ENCODE measurements at regions not wholly inside any gene's neighbourhood (a gene's known extent, or its start where the extent isn't known, plus 50 kb on each side); places are given as distances from the start of the nearest gene placed in this dataset.

DNA sequence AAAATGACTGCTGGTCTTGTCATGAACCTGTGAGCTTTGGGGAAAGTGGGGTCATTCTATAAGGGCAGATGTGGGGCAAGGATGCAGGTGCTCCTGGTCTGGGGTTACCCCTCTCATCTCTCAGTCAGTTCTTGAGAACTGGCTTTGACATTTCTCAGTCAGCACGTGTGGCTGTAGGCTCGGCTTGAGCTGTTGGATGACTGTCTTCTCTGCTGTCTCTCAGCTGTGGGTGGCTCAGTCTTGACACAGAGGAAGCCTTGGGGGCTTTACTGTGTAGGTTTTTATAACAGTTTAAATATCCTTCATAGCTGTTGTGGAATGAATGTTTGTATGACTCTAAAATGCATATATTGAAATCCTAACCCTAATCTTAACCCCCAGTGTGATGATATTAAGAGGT, 296.4 kb upstream of the CELF4 start:
- no peak for DNase-seq (ENCODE audit: low read depth)
- TF ChIP-seq, protein P1, sequence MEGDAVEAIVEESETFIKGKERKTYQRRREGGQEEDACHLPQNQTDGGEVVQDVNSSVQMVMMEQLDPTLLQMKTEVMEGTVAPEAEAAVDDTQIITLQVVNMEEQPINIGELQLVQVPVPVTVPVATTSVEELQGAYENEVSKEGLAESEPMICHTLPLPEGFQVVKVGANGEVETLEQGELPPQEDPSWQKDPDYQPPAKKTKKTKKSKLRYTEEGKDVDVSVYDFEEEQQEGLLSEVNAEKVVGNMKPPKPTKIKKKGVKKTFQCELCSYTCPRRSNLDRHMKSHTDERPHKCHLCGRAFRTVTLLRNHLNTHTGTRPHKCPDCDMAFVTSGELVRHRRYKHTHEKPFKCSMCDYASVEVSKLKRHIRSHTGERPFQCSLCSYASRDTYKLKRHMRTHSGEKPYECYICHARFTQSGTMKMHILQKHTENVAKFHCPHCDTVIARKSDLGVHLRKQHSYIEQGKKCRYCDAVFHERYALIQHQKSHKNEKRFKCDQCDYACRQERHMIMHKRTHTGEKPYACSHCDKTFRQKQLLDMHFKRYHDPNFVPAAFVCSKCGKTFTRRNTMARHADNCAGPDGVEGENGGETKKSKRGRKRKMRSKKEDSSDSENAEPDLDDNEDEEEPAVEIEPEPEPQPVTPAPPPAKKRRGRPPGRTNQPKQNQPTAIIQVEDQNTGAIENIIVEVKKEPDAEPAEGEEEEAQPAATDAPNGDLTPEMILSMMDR (IDR thresholded peaks at IDR 0.05; ENCODE audit: insufficient read depth, low read length, severe bottlenecking) = no peak
- no peak for FAIRE-seq
- Histone ChIP-seq H3K4me3 (ENCODE audit: low read depth, low read length) (no peak overlapping the region), H3K27me3 (ENCODE audit: control insufficient read depth, insufficient read depth, low read length) (no peaks in the 10 kb centered on the region), H3K36me3 (ENCODE audit: control insufficient read depth, insufficient read depth, low read length) (no peaks in the 10 kb centered on the region)

DNA sequence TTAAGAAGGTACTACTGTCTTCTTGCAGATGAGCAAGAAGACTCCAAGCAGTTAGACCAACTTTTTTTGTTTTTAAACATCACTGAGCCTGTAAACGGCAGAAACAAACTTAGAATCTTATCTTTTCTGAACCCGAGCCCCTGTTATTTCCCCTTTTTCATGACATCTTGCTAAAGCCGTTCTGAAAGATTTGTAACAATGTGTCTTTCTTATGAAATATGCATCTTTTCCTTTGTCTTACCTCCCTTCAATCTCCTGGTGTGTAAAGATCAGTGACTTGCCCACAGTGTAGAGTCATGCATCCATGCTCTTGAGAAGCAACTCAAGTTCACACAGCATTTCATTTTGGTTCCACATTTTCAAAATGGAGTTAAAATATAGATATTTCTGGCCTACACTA, 288.8 kb upstream of the CELF4 start:
- no peak for DNase-seq (ENCODE audit: low read depth)
- FAIRE-seq = no peak
- Histone ChIP-seq H3K36me3 (ENCODE audit: control insufficient read depth, insufficient read depth, low read length) (no peaks in the 10 kb centered on the region), H3K4me3 (ENCODE audit: low read depth, low read length) (no peak overlapping the region), H3K27me3 (ENCODE audit: control insufficient read depth, insufficient read depth, low read length) (no peaks in the 10 kb centered on the region)
- TF ChIP-seq, protein P1 (IDR thresholded peaks at IDR 0.05; ENCODE audit: insufficient read depth, low read length, severe bottlenecking) = no peak

DNA sequence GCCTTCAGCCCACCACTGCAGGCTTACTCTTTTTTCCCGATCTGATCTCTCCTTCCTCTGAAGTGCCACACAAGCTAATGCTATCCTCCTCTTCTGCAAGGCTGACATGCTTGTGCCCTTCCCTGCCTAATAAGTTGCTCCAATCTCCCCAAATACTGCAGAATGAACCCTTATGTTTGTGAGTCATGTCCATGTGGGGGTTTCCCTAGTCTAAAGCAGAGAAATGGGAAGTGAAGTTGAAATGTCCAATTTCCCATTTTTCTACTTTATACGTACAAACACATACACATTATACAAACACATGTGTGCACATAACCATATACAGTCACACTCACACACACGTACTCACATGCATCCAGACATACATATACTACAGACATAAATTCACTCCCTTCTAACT, 288.1 kb upstream of the CELF4 start:
- FAIRE-seq = no peak
- H3K27me3 ChIP-seq (ENCODE audit: control insufficient read depth, insufficient read depth, low read length) = no peaks in the 10 kb centered on the region
- no peak overlapping the region for H3K4me3 ChIP-seq (ENCODE audit: low read depth, low read length)
- H3K36me3 ChIP-seq (ENCODE audit: control insufficient read depth, insufficient read depth, low read length) = no peaks in the 10 kb centered on the region
- TF ChIP-seq, protein P1 (IDR thresholded peaks at IDR 0.05; ENCODE audit: insufficient read depth, low read length, severe bottlenecking) = no peak
- DNase-seq (ENCODE audit: low read depth) = no peak

DNA sequence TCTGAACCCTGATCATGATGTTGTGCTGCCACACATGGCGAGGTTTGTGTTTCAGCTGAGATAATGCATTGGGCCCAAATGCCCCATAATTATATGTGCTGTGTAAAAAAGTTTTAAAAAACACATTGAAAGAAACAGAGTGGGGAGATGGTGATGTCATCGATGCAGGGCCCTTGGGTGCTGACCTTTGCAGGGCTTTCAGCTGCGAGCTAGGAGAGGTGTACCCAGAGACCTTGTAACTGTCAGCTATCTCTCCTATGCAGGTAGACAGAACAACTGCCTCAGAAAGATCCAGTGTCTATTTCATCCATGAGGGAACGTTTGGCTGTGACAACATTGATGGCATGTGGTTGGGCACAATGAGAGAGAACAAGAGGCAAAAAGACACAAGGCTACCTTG, 286.9 kb upstream of the CELF4 start:
- Histone ChIP-seq H3K4me3 (ENCODE audit: low read depth, low read length) (no peak overlapping the region), H3K27me3 (ENCODE audit: control insufficient read depth, insufficient read depth, low read length) (no peaks in the 10 kb centered on the region), H3K36me3 (ENCODE audit: control insufficient read depth, insufficient read depth, low read length) (no peaks in the 10 kb centered on the region)
- TF ChIP-seq, protein P1 (IDR thresholded peaks at IDR 0.05; ENCODE audit: insufficient read depth, low read length, severe bottlenecking) = no peak
- no peak for FAIRE-seq
- DNase-seq (ENCODE audit: low read depth) = no peak

DNA sequence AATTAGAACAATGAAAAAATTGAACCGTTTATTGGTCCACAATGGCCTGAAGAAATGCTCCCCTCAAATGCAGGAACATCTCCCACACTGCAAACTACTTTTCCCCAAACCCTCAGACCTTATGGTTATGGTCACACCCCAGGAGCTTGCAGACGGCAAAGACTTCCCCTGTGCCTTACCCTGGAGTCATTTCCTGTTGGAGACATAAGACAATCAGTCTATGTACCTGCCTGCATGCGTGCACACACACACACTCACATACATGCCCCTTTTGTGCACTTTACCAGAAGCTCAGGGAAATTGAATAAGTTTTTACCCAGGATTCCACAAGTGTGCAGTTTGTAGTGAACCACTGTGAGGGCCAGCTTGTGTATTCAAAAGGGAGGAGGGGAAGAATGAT, 281.9 kb upstream of the CELF4 start:
- Histone ChIP-seq H3K36me3 (ENCODE audit: control insufficient read depth, insufficient read depth, low read length) (no peaks in the 10 kb centered on the region), H3K27me3 (ENCODE audit: control insufficient read depth, insufficient read depth, low read length) (no peaks in the 10 kb centered on the region), H3K4me3 (ENCODE audit: low read depth, low read length) (no peak overlapping the region)
- FAIRE-seq (no peak), DNase-seq (ENCODE audit: low read depth) (no peak)
- TF ChIP-seq, protein P1 (IDR thresholded peaks at IDR 0.05; ENCODE audit: insufficient read depth, low read length, severe bottlenecking) = no peak

DNA sequence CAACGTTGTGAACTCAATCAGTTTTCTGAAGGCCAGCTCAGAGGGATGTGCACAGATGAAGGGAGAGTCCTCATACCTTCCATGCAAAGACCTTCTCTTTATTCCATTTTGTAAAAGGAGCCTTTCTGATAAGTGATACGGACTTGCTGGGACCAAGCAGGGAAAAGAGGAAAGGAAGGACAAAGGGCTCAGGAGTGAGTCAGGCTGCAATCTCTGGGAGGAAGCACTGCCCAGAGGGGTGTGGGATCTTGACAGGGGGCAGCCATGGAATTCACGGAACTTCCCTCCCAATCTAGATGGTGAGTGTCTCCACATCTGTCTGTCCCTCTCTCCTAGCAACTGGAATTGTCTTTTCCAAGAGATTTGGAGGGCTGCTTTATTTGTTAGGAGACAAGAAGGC, 281.4 kb upstream of the CELF4 start:
- no peaks in the 10 kb centered on the region for H3K27me3 ChIP-seq (ENCODE audit: control insufficient read depth, insufficient read depth, low read length)
- FAIRE-seq (no peak), DNase-seq (ENCODE audit: low read depth) (no peak)
- TF ChIP-seq, protein P1 (IDR thresholded peaks at IDR 0.05; ENCODE audit: insufficient read depth, low read length, severe bottlenecking) = no peak
- no peaks in the 10 kb centered on the region for H3K36me3 ChIP-seq (ENCODE audit: control insufficient read depth, insufficient read depth, low read length)
- no peak overlapping the region for H3K4me3 ChIP-seq (ENCODE audit: low read depth, low read length)

Data from bronchial epithelial cell (primary cell).